RWPE2 (cell line): ENCODE measurements at regions not wholly inside any gene's neighbourhood (a gene's known extent, or its start where the extent isn't known, plus 50 kb on each side); places are given as distances from the start of the nearest gene placed in this dataset.

Source experiments
- ATAC-seq: fragments of 200-7000 bp; cut with Tn5 transposase; 3 replicates; pipeline ENCODE4 v1.9.1; 2021; ENCODE audit warnings: low read depth
- DNase-seq: peaks from one replicate; pipeline ENCODE4 v3.0.0-alpha.2; 2020; ENCODE audit warnings: low spot score
- H3K27ac ChIP-seq: fragments of 450-650 bp; 2 replicates; pipeline ENCODE4 v1.5.1; 2017; ENCODE audit warnings: mild to moderate bottlenecking; ENCODE audit not compliant: poor library complexity, severe bottlenecking
- H3K27me3 ChIP-seq: fragments of 250-450 bp; sonication (Bioruptor Pico); 2 replicates; pipeline ENCODE4 v1.5.1; 2021; ENCODE audit warnings: mild to moderate bottlenecking, moderate library complexity; ENCODE audit not compliant: insufficient read depth, poor library complexity, severe bottlenecking
- H3K36me3 ChIP-seq: fragments of 250-450 bp; sonication (Bioruptor Pico); 2 replicates; pipeline ENCODE4 v1.5.1; 2020; ENCODE audit warnings: low read depth, mild to moderate bottlenecking, moderate library complexity
- H3K4me1 ChIP-seq: fragments of 250-450 bp; sonication (Bioruptor Pico); 2 replicates; pipeline ENCODE4 v1.5.1; 2021; ENCODE audit warnings: mild to moderate bottlenecking, moderate library complexity; ENCODE audit not compliant: insufficient read depth, poor library complexity, severe bottlenecking
- H3K4me3 ChIP-seq: fragments of 250-450 bp; sonication (Bioruptor Pico); 2 replicates; pipeline ENCODE4 v1.5.1; 2021; ENCODE audit warnings: mild to moderate bottlenecking, moderate library complexity; ENCODE audit not compliant: severe bottlenecking
- H3K9me3 ChIP-seq: fragments of 250-450 bp; sonication (Bioruptor Pico); 2 replicates; pipeline ENCODE4 v1.5.1; 2021; ENCODE audit warnings: mild to moderate bottlenecking, moderate library complexity; ENCODE audit not compliant: severe bottlenecking
- TF ChIP-seq, protein P1 (sequence below): fragments of 450-650 bp; IDR thresholded peaks from one replicate; pipeline ENCODE4 v1.5.1; 2017; ENCODE audit warnings: mild to moderate bottlenecking, moderate library complexity; ENCODE audit not compliant: poor library complexity, severe bottlenecking

DNA sequence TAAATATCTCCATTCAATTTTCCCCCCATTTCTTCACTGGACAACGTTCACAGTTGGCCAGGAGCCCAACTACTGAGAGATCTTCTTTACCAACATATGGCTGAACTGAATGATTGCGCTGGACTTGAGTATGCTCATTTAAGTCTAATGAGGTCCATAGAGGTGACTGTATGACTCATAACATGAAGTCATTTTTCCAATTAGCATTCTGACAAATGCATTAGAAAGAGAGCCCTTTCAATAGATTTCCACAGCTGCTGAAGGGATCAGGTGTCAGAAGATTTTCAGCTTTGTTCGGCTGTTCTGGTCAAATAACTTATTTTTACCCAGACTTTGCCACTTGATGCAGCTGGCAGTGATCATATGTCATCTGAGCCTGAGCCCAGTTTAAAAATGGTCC is 438.0 kb downstream of the ETV1 start:
- Histone ChIP-seq H3K36me3 (no peaks in the 10 kb centered on the region), H3K9me3 (no peaks in the 10 kb centered on the region), H3K4me3 (no peak overlapping the region), H3K27ac (no peak overlapping the region), H3K27me3 (no peaks in the 10 kb centered on the region), H3K4me1 (no peaks in the 10 kb centered on the region)
- TF ChIP-seq, protein P1, sequence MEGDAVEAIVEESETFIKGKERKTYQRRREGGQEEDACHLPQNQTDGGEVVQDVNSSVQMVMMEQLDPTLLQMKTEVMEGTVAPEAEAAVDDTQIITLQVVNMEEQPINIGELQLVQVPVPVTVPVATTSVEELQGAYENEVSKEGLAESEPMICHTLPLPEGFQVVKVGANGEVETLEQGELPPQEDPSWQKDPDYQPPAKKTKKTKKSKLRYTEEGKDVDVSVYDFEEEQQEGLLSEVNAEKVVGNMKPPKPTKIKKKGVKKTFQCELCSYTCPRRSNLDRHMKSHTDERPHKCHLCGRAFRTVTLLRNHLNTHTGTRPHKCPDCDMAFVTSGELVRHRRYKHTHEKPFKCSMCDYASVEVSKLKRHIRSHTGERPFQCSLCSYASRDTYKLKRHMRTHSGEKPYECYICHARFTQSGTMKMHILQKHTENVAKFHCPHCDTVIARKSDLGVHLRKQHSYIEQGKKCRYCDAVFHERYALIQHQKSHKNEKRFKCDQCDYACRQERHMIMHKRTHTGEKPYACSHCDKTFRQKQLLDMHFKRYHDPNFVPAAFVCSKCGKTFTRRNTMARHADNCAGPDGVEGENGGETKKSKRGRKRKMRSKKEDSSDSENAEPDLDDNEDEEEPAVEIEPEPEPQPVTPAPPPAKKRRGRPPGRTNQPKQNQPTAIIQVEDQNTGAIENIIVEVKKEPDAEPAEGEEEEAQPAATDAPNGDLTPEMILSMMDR = no peak
- no peak for DNase-seq
- ATAC-seq = no peak

DNA sequence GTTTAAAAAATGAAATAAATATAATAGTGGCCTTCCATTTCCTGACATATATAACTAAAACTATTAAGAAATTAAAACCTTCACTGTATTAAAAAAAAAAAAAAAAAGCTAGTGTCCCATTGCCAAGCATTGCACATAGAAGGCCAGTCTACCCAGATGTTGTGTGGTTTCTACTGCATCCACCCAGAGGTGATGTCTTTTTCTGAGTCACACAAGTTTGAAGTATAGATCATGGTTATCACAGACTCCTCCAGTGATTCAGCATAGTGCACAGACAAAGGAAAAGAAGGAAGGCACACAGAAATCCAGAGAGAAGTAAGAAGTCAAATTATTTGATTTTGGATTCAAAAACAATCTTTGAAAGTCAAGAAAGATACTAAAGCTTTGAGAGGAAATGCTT is 429.0 kb downstream of the ETV1 start:
- TF ChIP-seq, protein P1 = no peak
- DNase-seq (no peak), ATAC-seq (no peak)
- Histone ChIP-seq H3K4me3 (no peak overlapping the region), H3K27me3 (no peaks in the 10 kb centered on the region), H3K27ac (no peak overlapping the region), H3K36me3 (0 out of 2 replicates have a peak, but pooled peaks cover 4% of the 10 kb centered on the region), H3K4me1 (no peaks in the 10 kb centered on the region), H3K9me3 (no peaks in the 10 kb centered on the region)

DNA sequence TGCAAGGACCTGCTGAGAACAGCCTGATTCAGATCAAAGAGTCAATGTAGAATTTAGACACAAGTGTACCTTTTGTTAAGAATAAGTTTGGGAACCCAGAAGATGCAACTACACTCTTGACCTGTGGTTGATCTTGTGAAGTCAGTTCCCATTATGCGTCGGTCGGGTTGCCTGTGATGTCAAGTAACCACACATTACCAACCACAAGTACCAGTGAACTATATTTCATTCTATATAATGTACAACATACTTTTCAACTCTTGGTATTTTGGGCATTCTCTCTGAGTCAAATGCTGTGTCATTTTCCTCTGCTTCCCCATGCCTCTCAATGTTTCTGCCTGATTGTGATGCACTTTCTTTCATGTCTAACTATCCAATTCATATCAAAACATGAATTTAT is 426.2 kb downstream of the ETV1 start:
- DNase-seq (no peak), ATAC-seq (no peak)
- Histone ChIP-seq H3K9me3 (no peaks in the 10 kb centered on the region), H3K4me3 (no peak overlapping the region), H3K4me1 (no peaks in the 10 kb centered on the region), H3K27me3 (no peaks in the 10 kb centered on the region), H3K27ac (no peak overlapping the region), H3K36me3 (0 out of 2 replicates have a peak, but pooled peaks cover 4% of the 10 kb centered on the region)
- TF ChIP-seq, protein P1 = no peak

DNA sequence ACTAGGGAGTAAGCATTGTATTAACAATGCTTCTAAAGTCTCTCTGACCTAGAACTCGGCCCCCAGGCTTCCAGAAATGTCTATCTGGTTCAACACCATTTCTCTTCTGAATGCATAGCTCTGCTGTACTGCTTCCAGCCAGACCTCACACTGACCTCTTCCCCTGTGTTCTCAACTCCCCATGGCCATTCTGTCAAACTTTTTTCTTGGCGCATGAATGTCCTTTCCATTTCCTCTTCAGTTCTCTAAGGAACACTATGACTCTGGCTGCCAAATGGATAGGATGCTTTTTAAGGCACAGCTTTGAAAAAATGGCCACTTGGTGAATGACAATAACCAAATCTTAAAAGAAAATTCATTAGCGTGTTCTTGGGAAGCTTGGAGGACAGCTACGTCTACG is 425.8 kb downstream of the ETV1 start:
- DNase-seq (no peak), ATAC-seq (no peak)
- Histone ChIP-seq H3K4me1 (no peaks in the 10 kb centered on the region), H3K27ac (no peak overlapping the region), H3K4me3 (no peak overlapping the region), H3K9me3 (no peaks in the 10 kb centered on the region), H3K36me3 (0 out of 2 replicates have a peak, but pooled peaks cover 4% of the 10 kb centered on the region), H3K27me3 (no peaks in the 10 kb centered on the region)
- TF ChIP-seq, protein P1 = no peak

DNA sequence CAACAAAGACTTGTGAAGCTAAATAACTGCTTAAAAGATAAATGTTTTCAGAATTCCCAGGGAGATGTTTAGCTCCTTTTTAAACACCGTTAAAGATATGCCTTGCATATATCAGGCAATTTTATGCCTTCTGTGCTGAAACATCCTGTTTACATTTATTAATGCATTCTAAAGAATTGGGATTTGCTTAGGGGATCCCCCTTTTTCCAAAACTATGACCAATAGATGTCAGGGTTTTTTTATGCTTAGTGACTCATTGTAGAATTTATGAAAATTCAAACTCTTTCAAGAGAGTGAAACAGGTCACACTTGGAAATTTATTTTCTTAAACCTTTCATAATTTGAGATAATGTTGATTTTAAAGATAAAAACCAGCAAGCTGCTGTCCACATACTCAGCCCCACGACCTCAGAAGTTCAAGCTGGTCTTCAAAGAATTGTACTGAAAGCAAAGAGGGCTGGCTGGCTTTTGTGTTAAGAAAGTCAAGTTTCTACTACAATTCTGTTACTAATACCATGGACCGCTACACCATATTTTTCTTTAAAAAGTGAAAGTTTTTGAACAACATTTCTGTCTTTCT is 411.8 kb downstream of the ETV1 start:
- TF ChIP-seq, protein P1 = no peak
- H3K27ac ChIP-seq = no peak overlapping the region
- H3K9me3 ChIP-seq = no peaks in the 10 kb centered on the region

More for the DNA sequence above, 411.8 kb downstream of the ETV1 start:
- H3K4me1 ChIP-seq = no peaks in the 10 kb centered on the region
- DNase-seq (no peak), ATAC-seq (no peak)
- H3K36me3 ChIP-seq = no peaks in the 10 kb centered on the region
- no peaks in the 10 kb centered on the region for H3K27me3 ChIP-seq
- H3K4me3 ChIP-seq = no peak overlapping the region
